GM19395 (cell line): ENCODE measurements at regions not wholly inside any gene's neighbourhood (a gene's known extent, or its start where the extent isn't known, plus 50 kb on each side); places are given as distances from the start of the nearest gene placed in this dataset.

ENCODE experiments used
- ATAC-seq: cut with Tn5 transposase; IDR thresholded peaks from one replicate; pipeline ENCODE4 v1.9.1; 2021; ENCODE audit warnings: mild to moderate bottlenecking, moderate library complexity; ENCODE audit not compliant: unreplicated experiment

DNA sequence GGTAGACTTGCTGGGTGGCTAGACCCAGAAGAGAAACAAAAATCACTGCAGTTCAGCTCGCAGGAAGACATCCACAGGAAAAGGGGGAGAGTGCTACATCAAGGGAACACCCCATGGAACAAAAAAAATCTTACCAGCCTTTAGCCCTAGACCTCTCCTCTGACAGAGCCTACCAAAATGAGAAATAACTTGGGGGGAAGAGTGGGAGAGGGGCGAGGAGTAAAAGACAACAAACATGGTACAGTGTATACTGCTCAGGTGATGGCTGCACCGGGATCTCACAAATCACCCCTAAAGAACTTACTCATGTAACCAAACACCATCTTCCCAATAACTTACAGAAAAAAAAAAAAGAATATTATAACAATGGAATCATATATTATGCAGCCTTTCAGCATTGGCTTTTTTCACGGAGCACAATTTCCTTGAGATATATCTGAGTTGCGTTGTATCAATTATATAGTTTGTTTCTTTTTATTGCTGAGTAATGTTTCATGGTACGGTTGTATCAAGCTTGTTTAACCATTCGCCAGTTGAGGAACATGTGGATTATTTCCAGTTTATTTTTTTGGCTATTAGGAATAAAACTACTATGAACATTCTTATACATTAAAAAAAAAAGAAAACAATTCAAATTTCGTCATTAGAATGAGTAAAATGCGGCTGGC, 90.9 kb downstream of the ZNF280B start:
- ATAC-seq, result no peak

- no peak for ATAC-seq
Observed at GRCh38 chr22:22418163-22418549, 90.4 kb downstream of the ZNF280B start.

DNA sequence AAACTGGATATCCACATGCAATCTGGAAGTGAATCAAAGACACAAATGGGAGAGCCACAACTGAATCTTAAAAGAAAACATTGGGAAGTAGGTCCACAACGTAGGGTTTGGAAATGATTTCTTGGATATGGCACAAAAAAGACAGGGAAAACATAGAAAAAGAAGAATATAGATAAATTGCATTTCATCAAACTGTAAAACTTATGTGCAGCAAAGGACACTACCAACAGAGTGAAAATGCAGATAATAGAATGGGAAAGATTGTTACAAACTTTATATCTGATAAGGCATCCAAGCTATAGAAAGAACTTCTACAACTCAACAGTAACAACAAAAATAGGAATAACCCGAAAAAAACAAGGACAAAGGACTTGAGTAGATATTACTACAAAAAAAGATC, 89.6 kb downstream of the ZNF280B start:
- ATAC-seq, result no peak

GRCh38 chr22:22420580-22420979, 88.0 kb downstream of the ZNF280B start:
- ATAC-seq, result no peak

GRCh38 chr22:22421392-22421791, 87.2 kb downstream of the ZNF280B start:
- no peak for ATAC-seq

GRCh38 chr22:22422629-22423112, 85.9 kb downstream of the ZNF280B start:
- peak; percentile 93 for ATAC-seq

GRCh38 chr22:22423681-22424080, 84.9 kb downstream of the ZNF280B start:
- no peak for ATAC-seq

- ATAC-seq, result no peak
Observed at GRCh38 chr22:22424210-22424800, 84.2 kb downstream of the ZNF280B start.

- no peak for ATAC-seq
Observed at GRCh38 chr22:22424956-22425355, 83.6 kb downstream of the ZNF280B start.

- ATAC-seq, result no peak
Observed at GRCh38 chr22:22425356-22425755, 83.2 kb downstream of the ZNF280B start.

DNA sequence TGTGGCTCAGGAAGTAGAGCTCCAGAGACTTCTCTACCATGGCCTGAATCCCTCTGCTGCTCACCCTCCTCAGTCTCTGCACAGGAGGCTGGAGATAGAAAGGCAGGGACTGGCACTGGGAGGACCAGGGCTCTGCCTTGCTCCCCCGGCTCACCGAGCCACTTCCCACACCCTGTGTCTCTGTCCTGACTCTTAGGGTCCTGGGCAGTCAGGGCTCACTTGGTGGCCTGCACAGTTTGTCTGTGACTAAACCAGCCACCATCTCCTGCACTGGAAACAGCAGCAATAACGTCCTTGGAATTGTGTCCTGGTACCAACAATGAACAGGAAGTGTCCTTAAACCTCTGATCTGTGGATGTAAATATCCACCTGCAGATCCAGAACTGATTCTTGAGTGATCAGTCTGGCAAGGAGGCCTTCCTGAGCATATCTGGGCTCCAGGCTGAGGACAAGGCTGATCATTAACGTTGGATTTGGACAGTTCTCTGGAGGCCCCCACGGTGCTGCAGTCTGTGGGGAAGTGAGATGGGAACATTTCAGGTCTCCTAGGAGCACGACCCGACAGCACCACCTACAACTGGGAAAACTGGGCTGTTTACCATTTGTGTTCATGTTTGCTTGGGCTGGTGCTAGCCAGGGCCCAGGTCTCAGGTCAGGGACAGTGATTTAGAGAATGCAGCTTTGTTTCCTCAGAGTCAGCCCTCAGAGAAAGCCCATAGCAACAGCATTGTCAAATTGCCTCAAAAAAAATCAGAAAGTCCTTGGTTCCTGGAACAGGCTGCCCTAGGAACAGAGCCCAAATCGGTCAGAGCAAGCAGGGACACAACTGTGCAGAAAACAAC, 82.5 kb downstream of the ZNF280B start:
- ATAC-seq, result no peak

GRCh38 chr22:22427542-22428065, 80.9 kb downstream of the ZNF280B start:
- no peak for ATAC-seq

- ATAC-seq, result no peak
Observed at GRCh38 chr22:22428222-22429098, 80.1 kb downstream of the ZNF280B start.

GRCh38 chr22:22429369-22430108, 79.0 kb downstream of the ZNF280B start:
- ATAC-seq, result no peak

DNA sequence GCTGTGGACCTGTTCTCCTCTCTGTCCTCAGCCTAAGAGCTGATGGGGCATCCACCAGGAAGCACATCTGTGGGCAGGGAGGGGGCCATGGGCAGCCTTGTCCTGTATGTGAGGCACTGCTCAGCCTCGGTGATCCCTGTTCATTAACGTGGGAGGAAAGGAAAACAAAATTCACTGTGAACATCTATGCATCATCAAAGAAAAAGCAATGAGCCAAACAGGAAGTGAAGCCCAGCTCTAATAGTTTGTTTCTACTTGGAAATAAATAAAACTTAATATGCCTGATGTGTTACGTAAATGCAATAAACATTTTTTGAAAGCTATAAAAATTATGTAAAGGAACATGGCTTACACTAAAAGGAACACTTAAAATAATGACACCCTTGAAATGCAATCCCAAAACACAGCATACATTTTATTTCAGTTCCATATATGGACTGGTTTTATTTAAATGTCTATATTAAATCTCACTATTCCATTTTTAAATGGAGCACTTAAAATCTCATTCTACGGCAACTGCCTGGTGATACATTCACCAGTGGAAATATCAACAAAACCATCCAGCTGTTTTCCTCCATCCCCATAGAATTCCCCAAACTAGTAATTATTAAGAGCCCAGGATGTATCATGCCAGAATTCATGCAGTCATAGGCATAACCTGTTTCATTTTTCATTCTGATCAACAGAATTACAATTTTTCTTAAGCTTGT, 78.3 kb downstream of the ZNF280B start:
- ATAC-seq, result no peak

GRCh38 chr22:22431271-22432220, 77.0 kb downstream of the ZNF280B start:
- no peak for ATAC-seq

GRCh38 chr22:22432479-22432878, 76.1 kb downstream of the ZNF280B start:
- ATAC-seq, result no peak

GRCh38 chr22:22432937-22433336, 75.6 kb downstream of the ZNF280B start:
- no peak for ATAC-seq
